Left colon (tissue), 2 donors: ENCODE measurements at regions not wholly inside any gene's neighbourhood (a gene's known extent, or its start where the extent isn't known, plus 50 kb on each side); places are given as distances from the start of the nearest gene placed in this dataset.
"Not testable (repeated sequence)": the region's sequence is repeated elsewhere in the genome, so short reads cannot be mapped to it uniquely, and the experiment has no call there.

Experiments
- ATAC-seq: fragments of 200-7000 bp; cut with Tn5 transposase; one replicate; pipeline ENCODE4 v1.9.1; 2020; ENCODE audit warnings: mild to moderate bottlenecking, moderate library complexity
- DNase-seq, 2 donors: peaks; one replicate each; pipeline ENCODE4 v3.0.0-alpha.2; 2020
- intact Hi-C, 2 donors: fragments of 100-400 bp; cut with DNase I in 1 of 2; cut with micrococcal nuclease in 1 of 2; formaldehyde crosslinking; loops; one replicate each; pipeline versions ENCODE4 v1.11.2 to v1.14.0; 2022; cut with DNase I, micrococcal nuclease
- donor health status: DM: no; HTN: no; CAD: no.
- donor health status: DM: yes; HTN: yes; CAD: no.

GRCh38 chr14:88064841-88065240 is 59.9 kb downstream of the GPR65 start:
- no peak for DNase-seq
- no peak for ATAC-seq
- intact Hi-C loops: no loop called here

DNA sequence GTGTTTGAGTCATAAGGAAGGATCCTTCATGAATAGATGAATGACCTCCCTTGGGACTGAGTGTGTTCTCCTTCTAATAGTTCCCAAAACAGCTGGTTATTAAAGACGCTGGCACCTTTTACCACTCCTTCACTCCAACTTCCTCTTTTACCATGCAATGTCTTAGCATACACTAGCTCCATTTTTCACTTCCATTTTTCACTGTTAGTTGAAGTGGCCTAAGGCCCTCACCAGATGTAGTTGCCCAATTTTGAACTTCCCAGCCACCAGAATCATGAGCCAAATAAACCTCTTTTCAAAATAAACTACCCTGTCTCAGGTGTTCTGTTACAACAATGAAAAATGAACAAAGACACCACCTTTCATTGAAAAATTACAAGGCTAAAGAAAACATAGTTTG is 64.7 kb downstream of the GPR65 start:
- ATAC-seq (no peak), DNase-seq (no peak)
- intact Hi-C loops: no loop called here

- ATAC-seq (peak; percentile 90), DNase-seq (no peak)
- intact Hi-C loops: no loop called here
Measured at GRCh38 chr14:88075269-88075981, 70.5 kb downstream of the GPR65 start.

DNA sequence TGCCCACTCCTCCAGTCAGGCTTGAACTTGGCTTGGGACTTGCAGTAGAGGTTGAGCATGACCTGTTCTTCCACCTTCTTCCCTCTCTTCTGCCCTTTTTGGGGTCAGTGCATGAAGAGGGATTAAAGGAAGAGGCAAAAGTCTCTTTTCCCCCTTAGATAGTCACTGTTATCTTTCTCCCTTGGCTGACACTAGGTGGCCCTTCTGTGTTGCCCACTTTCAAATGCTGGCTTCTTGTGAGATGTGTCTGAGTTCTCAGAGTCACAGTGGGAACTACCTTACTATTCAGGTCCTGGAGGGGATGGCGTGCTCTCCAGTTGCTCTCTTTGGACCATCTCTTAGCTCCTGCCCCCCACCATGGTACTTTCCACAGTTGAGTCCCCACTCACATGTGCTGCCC is 73.6 kb downstream of the GPR65 start:
- intact Hi-C loops: no loop called here
- ATAC-seq (no peak), DNase-seq (no peak)

DNA sequence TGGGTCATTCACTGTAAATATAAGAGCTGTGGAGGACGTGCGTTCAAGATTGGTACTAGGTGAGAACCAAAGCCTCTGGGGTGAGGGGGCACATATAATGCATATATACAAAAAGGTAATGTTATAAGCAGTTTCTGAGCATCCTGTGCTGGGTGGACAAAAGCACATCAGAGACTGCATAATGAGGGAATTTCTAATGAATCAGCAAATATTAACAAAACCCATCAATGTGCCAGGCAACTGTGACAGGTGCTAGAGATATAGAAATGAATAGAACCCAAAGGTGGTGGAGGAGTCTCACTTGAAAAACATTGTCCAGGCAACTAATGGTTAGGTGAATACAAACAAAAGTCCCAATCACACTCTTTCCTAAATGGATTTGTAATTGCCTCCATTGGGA is 74.7 kb downstream of the GPR65 start:
- intact Hi-C loops: no loop called here
- ATAC-seq (no peak), DNase-seq (no peak)

DNA sequence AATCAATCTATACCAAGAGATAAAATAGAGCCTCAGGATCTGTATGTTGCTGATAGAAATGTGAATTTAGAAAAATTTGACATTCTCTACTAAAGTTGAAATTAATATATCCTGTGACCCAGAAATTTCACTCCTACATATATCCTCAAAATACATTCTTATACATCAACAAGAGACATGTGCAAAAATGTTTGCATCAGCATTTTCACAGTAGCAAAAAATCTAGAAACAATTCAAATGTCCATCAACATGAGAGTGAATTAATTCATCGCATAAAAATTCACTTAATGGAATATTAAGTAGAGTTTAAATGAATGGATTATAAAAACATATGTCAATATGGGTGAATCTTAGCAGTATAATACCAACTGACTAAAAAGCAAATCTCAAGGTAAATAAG is 80.8 kb downstream of the GPR65 start:
- no peak for DNase-seq
- intact Hi-C loops: no loop called here
- no peak for ATAC-seq

DNA sequence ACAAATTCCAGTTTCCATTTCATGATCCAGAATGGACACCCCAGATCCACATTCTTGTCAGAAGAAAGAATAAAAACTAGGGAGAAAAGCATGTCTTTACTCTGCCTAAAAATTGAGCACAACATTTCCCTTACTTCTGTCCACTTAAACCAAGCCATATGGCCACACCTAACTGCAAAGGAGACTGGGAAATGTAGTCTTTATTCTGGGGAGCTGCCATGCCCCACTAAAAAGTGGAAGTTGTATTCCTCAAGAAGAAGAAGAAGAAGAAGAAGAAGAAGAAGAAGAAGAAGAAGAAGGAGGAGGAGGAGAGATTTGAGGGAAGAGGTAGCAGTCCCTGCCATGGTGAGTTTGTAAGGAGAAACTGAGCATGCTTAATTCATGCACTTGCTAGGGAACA is 84.5 kb downstream of the GPR65 start:
- intact Hi-C loops: no loop called here
- no peak for ATAC-seq
- no peak for DNase-seq

GRCh38 chr14:88092529-88092928 is 87.6 kb downstream of the GPR65 start:
- ATAC-seq (no peak), DNase-seq (no peak)
- intact Hi-C loops: no loop called here

- DNase-seq: no peak
- ATAC-seq: no peak
- intact Hi-C loops: no loop called here
Measured at GRCh38 chr14:88095791-88096190, 90.9 kb downstream of the GPR65 start.

DNA sequence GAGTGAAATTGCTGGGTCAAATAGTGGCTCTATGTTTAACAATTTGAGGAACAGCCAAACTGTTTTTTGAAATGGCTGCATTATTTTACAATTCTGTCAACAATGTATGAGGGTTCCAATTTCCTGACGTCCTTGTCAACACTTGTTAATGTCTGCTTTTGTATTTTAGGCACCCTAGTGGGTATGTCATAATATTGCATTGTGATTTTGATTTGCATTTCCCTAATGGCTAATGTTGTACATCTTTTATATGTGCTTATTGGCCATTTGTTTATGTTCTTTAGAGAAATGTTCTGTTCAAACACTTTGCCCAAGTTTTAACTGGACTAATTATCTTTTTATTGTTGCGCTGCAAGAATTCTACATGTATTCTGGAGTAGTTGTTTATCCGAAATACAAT is 93.2 kb downstream of the GPR65 start:
- no peak for DNase-seq
- intact Hi-C loops: no loop called here

DNA sequence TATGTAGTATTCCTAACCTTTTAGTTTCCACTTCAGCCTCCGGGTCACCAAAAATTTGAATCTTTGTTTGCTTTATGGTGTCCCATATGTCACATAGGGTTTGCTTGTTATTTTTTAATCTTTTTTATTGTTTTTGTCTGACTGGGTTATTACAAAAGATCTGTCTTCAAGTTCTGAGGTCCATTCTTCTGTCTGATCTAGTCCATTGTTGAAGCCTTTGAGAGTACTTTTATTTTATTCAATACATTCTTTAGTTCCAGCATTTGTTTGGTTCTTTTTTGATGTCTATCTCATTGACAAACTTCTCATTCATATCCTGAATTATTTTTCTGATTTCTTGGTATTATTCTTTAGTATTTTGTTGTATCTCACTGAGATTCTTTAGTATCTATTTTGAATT is 99.8 kb downstream of the GPR65 start:
- intact Hi-C loops: no loop called here
- no peak for ATAC-seq

More for the DNA sequence above, 93.2 kb downstream of the GPR65 start:
- no peak for ATAC-seq

GRCh38 chr14:88106377-88106776 is 101.4 kb downstream of the GPR65 start:
- DNase-seq: no peak
- intact Hi-C loops: no loop called here
- ATAC-seq: no peak

More for the DNA sequence above, 99.8 kb downstream of the GPR65 start:
- DNase-seq: no peak

DNA sequence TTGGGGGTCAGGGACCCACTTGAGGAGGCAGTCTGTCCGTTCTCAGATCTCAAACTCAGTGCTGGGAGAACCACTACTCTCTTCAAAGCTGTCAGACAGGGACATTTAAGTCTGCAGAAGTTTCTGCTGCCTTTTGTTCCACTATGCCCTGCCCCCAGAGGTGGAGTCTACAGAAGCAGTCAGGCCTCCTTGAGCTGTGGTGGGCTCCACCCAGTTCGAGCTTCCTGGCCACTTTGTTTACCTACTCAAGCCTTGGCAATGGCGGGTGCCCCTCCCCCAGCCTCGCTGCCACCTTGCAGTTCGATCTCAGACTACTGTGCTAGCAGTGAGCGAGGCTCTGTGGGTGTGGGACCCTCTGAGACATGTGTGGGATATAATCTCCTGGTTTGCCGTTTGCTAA is 122.7 kb downstream of the GPR65 start:
- DNase-seq, intact Hi-C loops, ATAC-seq: not testable (repeated sequence)

- ATAC-seq (peak; percentile 51), DNase-seq (peak in 1 of 2 donors; percentile 29)
- intact Hi-C loops: no loop called here
Measured at GRCh38 chr14:88128816-88129215, 123.9 kb downstream of the GPR65 start.

DNA sequence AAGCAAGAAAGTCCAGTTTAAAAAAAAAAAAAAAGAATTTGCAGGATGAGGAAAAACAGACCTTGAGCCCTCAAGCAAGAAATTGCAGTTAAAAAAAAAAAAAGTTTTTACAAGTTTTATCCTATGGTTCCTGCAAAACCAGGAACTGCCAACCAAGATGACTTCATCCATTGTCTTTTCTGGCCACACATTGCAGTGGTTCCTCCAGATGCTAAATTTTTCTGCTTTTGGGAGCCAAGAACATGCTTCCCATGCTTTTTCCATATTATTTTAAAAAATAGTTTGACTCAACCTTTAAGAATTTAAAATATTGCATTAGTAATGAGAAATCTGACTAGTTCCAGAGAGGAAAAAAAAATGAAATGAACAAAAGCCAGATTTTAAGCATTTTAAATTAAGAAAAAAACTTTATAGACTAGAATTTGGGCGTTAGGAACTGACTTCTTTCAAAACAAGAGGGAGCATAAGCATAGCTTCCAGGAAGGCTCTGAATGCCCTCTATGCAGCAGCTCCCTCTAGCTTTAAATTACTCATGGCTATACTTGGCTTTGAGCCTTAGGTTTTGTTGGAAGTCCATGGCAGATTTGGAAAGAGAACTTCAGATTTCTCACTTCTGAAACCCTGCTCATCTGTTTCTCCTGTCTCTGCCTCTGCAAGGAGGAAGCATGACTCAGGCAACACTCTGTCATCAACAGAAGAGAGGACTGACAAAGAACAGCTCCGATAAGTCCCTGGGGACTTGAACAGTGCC is 124.5 kb downstream of the GPR65 start:
- DNase-seq (no peak), ATAC-seq (no peak)
- intact Hi-C loops: no loop called here

- intact Hi-C loops: no loop called here
- DNase-seq (no peak), ATAC-seq (no peak)
Measured at GRCh38 chr14:88130057-88130432, 125.1 kb downstream of the GPR65 start.
